Left renal pelvis (tissue), 4 donors: ENCODE measurements at regions not wholly inside any gene's neighbourhood (a gene's known extent, or its start where the extent isn't known, plus 50 kb on each side); places are given as distances from the start of the nearest gene placed in this dataset.

Experiments used
- DNase-seq, 4 donors: peaks; one replicate each; pipeline ENCODE4 v3.0.0-alpha.2; 2013; ENCODE audit warnings: low read depth in 4 of 4, low spot score in 3 of 4

DNA sequence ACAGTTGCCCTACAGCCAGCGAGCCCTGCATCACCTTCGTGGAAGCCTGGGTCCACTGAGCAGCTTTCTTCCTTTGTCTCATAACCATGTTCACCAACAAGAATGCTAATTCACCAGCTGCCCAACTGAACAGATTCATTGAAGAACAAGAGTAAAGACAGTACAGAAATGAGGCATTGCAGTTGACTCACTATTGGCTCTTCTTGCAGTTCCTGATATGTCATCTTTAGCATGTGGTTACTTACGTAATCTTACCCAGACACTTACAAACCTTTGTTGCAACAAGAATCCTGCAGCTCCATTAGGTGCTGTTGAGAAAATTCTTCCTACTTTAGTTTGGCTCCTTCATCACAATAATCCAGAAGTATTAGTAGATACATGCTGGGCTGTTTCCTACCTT, 174.0 kb upstream of the TPK1 start:
- no peak for DNase-seq

DNA sequence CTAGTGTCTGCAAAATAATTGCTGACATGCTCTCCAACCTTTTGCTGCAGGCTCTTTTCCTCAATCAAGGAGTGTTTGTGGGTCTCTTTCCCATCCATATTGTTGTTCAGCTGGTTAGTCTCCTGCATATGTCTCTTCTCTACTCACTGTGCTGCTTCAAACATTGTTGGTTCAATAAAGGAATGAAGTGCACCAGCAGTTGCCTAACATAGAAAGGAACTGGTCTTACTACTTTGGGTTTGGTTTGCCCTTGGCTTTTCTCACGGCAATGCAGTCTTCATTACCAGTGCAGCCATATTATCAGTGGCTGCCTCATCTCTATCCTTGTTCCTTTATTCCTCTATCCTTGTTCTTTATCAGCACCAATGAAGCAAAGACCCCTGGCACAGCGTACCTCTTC, 169.7 kb upstream of the TPK1 start:
- DNase-seq, result no peak

DNA sequence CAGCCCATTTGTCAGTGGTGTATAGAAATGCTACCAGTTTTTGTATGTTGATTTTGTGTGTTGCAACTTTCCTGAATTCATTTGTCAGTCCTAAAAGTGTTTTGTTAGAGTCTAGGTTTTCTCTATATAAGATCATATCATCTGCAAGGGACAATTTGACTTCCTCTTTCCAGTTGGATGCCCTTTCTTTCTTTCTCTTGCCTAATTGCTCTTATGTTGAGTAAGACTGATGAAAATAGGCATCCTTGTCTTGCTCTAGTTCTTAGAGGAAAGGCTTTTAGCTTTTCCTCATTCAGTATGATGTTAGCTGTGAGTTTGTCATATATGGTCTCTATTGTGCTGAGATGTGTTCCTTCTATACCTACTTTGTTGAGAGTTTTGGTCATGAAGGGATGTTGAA, 161.7 kb upstream of the TPK1 start:
- no peak for DNase-seq

DNA sequence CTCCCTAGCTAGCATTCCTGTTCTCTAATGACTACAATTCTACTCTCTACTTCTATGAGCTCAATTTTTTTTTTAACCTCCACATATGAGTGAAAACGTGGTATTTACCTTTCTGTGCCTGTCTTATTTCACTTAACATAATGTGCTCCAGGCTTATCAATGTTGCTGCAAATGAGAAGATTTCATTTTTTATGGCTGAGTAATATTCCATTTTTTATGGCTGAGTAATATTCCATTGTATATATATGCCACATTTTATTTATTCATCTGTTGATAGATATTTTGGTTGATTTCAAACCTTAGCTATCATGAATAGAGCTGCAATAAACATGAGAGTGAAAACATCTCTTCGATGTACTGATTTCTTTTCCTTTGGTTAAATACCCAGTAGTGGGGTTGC, 159.6 kb upstream of the TPK1 start:
- no peak for DNase-seq

DNA sequence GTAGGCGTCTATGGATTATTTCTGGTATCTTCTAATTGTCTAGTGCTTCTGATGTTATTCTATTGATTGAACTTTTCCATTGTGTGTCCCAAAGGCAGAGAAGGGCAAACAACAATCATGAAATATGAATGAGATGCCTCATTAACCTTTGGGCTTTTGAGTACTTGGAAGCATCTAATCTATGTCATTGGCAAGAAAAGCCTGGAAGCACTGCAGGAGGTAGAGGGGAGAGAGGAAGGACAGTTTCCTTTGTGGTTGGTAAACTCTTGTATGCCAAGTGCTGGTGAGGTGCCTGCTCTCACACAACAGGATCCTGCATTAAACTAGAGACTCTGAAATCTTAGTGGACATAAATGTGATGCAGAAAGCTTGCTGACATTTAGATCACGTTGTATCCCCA, 155.2 kb upstream of the TPK1 start:
- no peak for DNase-seq

DNA sequence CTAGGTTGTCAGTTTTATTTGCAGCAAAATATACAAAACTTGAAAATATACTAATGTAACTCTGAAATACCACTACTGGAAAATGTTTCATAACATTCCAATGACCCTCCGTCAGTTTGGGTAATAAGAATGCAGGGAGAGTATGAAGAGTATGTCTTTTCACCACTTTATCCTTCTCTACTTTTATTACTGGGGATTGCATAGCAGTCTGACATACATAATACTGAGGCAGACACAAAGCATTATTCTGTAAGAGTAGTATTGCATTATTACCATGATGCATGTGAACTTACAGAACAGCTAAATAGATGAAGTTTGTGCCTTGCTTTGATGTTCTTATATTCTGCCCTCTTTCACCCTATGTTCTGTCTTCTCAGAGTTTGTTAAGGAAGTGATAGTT, 151.8 kb upstream of the TPK1 start:
- no peak for DNase-seq

DNA sequence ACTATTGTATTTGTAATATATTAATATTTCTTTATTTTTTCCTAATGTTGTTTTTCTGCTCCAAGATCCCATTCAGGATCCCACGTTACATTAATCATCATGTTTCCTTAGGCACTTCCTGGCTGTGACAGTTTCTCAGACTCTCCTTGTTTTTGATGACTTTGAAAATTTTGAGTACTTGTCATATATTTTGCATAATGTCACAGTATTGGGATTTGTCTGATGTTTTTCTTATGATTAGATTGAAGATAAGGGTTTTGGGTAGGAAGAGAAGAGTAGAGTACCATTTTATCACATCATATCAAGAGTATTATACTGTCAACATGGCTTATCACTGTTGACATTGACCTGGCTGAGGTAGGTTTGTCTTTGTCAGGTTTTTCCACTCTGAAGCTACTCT, 146.3 kb upstream of the TPK1 start:
- DNase-seq, result no peak

DNA sequence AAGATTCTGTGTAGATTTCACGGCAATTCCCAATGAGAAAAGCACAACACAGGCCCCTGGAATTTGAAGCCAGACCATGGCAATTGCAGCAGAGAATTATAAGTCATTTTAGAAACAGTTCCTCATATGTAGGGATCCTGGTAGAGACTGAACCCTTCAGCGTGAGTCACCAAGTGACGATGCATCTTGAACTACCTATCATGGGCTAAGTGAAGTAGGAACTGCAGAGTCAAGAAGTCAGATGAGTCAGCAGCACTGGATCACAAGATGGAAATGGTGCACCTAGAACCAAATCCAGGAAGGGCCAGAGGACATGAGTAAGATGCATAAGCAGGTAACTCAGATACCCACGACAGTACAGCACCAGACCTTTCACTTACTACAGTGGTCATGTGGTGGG, 140.0 kb upstream of the TPK1 start:
- no peak for DNase-seq

DNA sequence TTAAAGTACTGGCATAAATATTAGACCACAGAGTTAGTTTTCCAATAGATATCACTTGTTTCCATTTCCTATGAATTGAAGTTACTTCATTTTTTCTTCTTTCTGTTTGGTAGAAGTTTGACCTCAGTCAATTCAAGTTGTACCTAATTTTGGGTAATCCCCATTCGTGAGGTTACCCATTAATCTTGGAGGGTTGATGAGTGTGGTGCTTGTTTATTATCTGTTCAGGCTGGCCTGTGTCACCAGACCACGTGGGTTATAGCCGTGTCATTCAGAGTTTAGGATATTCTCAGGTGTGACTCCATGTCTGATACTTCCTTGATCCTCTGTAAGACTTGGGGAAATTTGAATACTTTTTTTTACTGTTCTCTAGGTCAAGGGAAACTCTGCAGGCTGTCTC, 133.9 kb upstream of the TPK1 start:
- no peak for DNase-seq

DNA sequence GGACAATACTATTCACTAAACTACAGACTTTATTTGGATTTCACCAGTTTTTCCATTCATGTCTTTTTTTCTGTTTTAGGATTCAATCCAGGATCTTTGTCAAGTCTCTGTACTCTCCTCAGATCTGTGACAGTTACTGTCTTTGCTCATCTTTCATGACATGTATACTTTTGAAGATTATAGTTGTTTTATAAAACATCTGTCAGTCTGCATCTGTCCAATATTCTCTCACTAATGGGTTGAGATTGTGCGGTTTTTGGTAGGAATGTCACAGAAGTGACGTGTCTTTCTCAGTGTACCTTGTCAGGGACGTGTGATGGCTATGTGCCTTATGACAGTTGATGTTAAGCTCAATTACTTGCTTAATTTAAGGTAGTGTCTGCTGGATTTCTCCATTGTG, 124.9 kb upstream of the TPK1 start:
- DNase-seq, result no peak

DNA sequence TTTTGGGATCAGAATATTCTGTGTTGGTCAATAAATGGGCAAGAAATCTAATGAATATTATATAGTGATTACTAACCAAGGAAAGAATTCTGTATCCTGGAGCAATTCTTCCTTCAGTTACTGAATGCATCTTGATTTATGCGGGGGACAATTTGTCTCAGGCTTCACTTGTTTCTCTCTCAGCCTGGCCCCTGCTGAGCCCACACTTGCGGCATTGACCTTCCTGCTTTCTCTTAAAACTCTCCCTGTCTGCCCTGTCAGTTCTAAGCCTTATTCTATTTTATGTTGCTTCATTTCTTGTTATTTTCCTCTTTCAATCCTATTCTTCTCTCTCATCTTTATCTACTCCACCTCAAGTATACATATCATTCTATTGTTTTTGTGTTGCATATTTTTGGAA, 122.1 kb upstream of the TPK1 start:
- DNase-seq, result no peak

DNA sequence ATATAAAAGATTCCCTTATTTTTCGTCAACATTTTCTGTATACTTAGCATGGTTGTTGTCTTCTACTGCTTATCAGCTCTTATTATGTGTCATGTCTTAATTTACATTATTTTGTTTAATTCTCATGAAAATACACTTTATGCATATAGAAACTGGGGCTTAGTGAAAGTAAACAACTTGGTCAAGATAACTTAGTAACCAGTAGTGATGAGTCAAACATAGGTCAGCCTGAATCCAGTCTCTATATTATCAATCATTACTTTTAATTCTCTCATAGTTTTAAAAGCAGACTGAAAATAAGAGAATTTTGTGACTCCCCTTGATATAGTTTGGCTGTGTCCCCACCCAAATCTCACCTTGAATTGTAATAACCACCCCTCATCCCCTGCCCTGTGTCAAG, 119.6 kb upstream of the TPK1 start:
- no peak for DNase-seq

DNA sequence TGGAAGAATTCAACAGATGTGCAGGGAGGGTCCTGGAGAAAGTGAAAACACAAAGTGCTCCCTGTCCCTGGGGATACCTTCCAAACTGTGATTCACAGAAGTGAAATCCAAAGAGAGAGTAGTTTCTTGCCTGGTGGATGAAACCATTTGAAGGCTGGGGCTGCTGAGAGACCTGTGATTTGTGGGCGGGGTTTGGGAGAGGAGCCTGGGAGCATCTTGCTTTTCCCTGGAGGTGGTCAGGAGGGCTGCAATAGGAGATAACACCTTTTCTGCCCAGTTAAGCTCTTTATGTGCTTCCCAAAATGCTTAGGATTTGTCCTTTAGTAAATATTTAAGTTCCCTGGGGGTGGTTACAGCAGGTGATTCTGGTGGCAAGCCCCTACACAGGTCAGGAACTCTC, 105.3 kb upstream of the TPK1 start:
- no peak for DNase-seq

DNA sequence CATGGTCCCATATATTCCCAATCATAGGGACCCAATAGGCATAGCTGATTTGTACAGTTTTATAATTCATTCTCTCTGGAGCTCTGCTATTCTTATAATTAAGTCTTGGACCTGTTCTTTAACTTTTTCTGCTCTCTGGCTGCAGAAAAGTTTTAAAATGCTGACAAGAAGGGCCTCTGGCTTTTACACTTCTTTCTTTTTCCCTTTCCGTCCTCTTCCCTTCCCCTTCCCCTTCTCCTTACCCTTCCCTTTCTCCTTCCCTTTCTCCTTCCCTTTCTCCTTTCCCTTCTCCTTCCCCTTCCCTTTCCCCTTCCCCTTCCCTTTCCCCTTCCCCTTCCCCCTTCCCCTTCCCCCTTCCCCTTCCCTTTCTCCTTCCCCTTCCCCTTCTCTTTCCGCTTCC, 101.3 kb upstream of the TPK1 start:
- no peak for DNase-seq

DNA sequence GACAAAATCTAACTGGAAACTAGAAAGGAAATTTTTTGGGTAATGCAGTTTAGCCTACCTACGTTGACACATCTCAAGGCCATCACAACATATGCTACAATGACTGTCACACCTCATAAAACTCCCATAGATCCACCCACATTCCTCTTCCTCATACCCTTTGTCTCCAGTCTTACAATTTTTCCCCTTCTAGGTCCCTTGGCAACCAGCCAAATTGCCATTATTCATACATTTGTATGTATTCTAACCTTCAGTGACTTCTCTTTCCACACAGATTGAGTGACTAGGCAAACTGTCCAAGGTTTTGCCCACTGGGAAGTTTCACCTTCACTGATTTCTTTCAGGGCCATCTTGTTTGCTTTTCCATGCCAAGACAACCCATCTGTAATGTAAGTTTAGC, 100.5 kb upstream of the TPK1 start:
- no peak for DNase-seq

DNA sequence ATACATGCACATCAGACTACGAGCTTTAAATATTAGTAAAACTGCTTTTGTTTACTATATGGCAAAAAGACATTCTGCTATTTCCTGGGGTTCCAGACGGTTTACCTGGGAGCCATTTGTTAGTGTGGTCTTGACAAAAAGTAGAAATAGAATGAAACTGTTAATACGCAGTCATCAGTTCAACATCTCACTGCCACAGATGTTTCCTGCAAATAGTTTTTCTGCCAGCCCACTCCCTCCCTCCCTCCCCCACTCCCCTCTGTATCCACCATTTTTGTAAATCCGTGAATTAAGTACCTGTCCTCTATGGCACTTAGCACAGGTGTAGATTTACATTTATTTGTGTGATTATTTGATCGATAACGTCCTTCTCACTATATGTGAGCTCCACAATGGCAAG, 74.6 kb upstream of the TPK1 start:
- DNase-seq, result no peak

DNA sequence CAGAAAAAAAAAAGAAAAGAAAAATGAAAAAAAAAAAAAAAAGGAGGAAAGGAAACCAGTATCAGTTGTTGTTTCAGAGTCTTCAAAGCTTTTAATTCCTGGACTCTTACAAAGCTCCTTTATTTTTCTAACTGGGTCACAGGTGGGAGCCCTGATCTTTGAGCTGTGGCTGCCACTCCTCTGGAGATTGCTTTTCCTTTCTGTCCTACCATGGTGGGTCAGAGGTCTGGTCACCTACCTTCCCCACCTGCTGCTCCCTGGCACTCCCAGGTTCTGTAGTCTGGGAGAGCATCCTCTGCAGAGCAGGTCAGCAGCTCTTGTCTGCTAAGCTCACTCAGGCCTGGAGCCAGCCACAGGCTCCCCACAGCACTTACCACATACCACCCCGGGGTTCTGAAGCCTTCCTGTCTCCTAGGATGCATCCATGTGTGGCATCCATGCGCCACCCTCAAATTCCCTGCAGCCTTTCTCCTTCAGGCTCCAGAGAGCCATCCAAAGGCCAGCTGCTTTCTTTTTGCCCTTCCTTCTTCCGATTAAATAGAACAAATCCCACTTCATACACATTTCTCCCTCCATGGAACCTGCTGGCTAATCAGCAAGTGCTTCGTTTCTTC, 73.2 kb upstream of the TPK1 start:
- no peak for DNase-seq

DNA sequence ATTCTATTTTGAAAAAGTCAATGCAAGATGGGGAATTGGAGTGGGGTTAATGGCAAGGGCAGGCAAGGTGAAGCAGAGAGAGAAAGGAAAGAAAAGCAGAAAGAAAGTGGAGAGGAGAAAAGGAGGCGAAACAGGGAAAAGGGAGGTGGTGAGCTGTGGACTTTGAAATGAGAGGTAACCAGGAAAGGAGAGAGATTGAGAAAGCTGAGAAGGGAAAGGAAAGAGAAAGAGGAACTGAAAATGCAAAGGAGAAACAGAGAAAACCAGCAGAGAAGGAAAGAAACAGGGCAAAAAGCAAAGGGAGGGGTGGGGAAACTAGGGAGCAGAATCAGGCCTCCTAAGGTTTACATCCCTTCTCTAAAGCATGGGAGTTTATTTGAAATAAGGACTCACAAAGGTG, 72.5 kb upstream of the TPK1 start:
- DNase-seq, result no peak

DNA sequence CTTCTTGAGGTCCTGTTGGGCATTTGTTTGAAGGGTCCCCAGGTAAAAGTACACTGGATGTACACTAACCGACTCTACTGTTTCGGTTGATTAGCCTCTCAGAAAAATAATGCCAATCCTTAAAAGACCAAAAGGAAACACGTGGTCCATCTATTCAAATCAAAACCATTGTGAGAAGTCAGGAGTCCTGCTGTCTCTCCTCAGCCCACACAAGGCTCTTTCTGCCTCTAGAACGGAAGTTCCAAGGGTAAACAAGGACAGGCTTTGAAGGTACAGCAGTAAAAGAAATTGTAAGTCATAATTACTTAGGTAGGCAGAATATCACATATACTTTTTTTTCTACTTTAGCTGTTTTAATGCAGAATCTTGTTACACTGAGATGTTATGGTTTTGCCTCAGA, 71.7 kb upstream of the TPK1 start:
- DNase-seq, result no peak

DNA sequence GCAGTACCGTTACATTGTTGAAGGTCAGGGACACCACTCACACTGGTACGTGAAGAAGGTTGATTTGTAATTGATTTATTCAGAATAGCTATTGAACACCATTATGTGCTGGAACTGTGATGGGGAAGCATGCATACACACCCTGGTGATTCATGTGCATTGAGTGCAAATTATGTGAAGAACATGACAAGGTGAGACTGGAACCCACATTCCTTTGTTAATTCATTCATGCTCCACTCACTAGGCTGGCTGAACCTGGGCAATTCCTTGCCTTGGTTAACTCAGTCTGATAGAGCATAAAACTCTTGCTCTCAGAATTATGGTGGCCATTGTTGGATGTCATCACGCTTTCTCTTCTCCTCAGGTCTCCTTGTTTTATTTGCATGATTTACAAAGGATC, 67.3 kb upstream of the TPK1 start:
- DNase-seq, result no peak

DNA sequence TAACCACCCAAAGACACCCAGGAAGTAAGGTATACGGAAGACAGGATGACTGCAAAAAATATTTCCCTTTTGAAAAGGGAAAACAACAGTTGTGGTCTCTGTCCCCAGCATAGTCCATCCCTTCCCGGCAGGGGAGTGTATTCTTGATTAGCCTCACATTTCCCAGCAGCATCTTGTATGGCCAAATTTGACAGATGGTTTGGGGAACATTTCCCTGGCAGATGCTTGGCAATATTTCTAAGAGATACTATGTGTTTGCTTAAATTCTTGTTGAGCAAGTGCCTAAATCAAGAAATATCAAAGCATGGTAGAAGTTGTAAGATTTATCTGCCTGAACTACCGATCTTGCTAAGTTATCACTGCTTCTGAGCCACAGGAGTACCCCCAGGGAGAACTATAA, 56.9 kb upstream of the TPK1 start:
- DNase-seq, result no peak
